Anterior cingulate cortex (tissue), 58 donors: ENCODE measurements at regions not wholly inside any gene's neighbourhood (a gene's known extent, or its start where the extent isn't known, plus 50 kb on each side); places are given as distances from the start of the nearest gene placed in this dataset.

Experiments used
- DNase-seq, 58 donors: peaks; one replicate each; lab custom pipeline; 2025; lab: John Stamatoyannopoulos, UW

- no peak for DNase-seq
These were observed 178.8 kb downstream of the SCP2D1 start for GRCh38 chr20:18992418-18992817.

- no peak for DNase-seq
These were observed 181.9 kb downstream of the SCP2D1 start for GRCh38 chr20:18995455-18995854.

DNA sequence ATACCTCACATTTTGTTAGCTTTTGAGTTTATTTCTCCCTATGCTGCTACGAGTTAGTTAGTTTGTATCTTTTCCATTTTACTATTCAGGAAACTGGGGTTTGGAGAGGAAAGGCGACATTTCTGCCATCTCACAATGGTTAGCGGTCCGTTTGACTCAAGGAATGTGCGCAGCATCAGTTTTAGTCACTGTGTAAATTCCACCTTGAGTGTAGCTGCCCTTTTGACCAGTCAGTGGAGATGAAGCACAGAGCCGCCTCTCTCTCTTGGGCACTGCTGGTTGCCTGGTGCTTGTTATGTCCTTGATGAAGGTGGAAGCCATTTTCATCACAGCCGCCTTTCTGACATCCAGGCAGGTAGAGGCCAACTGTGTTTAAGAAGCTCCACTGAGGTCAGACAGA is 185.5 kb downstream of the SCP2D1 start:
- no peak for DNase-seq

DNA sequence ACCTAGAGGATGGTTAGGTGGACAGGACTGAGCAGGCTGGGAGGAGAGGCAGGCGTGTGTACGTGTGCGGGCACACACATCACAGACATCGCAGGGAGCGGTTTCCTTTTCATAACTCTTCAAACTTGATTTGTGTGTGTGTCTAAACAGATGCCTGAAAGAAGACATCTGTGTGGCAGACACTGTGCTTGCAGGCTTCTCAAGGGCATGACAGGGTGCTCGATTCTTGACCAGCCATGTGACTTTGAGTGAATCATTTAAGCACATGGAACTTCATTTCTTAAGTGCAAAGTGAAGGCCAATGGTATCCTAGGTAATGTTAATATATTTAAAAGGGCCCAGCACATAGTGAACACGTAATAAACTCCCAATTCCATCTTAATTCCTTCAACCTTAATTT is 186.5 kb downstream of the SCP2D1 start:
- no peak for DNase-seq

GRCh38 chr20:19001177-19001576 is 187.6 kb downstream of the SCP2D1 start:
- DNase-seq = no peak

GRCh38 chr20:19003366-19004336 is 190.1 kb downstream of the SCP2D1 start:
- peak in 19 of 58 donors; percentile 2 to 66 (median 16) for DNase-seq

GRCh38 chr20:19004975-19005374 is 191.4 kb downstream of the SCP2D1 start:
- no peak for DNase-seq

DNA sequence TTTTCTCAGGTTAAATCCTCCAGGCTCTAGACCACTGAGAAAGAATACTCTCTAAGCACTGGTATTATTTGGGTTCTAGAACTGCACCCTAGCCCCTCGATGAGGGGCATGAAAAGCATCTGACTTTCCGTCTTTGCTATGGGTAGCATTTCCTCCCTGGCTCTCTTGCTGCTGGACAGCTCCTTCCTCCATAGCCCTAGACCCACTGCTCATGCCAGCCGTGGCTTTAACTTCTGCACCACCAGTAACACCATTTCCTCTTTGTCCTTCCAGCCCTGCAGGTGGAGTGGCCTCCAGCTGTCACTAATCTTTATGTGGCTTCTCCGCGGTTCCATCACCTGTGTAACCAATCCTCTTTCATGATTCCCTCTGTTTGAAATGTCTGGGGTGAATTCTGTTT is 194.9 kb downstream of the SCP2D1 start:
- no peak for DNase-seq

- DNase-seq = no peak
These were observed 195.6 kb downstream of the SCP2D1 start for GRCh38 chr20:19009081-19009688.

DNA sequence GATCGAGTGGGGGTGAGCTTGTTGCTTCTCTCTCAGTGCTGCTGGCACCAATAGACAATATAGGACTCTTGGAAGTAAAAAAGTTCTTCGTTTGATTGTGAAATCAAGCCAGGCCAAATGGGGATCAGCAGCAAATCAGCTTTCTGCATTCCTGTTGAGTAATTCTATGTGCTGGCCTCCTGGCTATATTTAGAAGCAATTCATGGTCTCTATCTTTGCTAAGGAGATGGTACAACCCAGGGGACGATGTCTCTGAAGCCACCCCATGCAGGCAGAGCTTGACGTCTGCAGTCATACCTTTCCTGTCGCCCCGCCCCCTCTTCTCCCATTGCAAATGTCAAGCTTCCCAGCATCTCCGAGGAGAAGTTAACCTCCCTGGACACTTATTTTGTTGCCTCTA is 199.1 kb downstream of the SCP2D1 start:
- DNase-seq = no peak

GRCh38 chr20:19013907-19014306 is 198.5 kb upstream of the SLC24A3 start:
- no peak for DNase-seq

DNA sequence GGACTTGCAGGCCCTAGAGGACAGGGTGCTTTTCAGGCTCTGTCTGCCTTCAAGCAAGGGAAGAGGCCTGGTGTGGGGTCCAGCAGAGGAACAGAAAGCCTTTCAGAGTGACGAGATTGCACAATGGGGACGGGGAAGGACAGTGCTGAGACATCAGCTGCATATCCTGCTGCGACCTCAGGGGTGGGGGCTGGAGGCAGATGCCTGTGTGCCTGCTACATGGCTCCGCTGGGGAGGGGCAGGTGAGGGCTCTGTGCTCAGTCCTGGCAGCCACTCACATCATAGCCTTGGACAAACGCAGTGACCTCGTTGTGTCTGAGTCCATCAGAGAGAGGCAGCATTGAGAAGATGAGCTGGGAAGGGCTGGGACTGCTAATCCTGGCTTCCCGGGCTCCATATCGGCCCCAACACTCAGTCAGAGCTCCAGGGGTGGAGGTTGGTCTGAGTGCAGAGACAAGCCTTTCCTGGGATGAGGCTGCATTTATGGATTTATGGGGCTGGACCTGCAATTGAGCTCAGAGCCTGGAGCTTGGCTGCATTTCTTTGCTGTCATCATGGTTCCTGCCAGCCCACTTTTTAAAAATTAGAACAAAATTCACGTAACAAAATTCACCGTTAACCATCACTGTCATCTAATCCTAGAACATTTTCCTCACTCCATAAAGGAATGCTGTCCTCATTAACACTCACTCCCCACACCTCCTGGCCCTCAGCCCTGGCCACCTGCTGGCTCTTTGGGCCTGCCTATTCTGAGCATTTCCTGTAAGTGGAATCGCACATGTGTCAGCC is 196.9 kb upstream of the SLC24A3 start:
- no peak for DNase-seq

GRCh38 chr20:19016140-19016497 is 196.3 kb upstream of the SLC24A3 start:
- no peak for DNase-seq

DNA sequence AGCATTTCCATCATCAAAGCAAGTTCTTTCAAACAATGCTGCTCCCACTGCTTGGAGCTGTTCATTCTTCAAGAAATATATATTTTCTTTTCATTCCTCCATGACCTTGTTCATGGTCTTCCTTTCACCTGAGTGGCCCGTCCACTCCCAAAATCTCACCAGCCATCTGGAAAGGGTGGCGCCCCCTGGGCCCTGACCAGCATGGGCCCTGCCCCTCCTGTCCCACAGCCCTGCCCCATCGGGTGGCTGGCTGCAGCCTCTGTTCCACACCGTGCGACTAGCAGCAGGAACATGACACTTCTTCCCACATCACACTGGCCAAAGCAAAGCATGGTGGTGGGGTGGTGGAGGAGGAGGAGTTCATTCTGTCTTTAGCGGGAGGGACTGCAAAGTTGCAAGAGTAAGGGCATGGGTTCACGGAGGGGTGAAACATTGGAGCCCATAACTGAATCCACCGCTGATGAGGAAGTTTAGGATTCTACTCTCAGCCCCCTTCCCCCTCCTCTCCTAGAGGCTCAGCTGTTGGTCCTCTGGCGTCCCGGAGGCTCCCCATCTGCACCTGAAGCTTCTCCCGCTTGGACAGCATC is 195.2 kb upstream of the SLC24A3 start:
- no peak for DNase-seq

DNA sequence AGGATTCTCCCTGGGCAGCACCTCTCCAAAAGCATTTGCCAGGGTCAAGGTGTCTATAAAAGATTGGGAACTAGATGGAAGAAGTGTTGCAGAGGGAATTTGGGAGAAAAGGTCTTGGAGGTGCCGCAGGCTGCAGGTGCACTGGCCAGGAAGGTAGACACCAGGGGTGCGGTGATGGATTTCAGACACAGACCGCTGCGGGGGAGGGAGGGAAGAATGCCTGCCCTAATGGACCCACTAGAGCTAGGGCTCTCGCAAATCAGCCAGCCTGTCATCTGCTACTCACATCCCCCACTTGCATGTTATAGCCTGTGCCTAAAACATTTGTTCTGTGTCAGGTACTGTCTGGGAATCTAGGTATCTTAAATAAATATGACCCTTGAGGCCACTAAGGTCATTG is 193.6 kb upstream of the SLC24A3 start:
- DNase-seq = no peak

GRCh38 chr20:19019734-19020364 is 192.6 kb upstream of the SLC24A3 start:
- DNase-seq = no peak

DNA sequence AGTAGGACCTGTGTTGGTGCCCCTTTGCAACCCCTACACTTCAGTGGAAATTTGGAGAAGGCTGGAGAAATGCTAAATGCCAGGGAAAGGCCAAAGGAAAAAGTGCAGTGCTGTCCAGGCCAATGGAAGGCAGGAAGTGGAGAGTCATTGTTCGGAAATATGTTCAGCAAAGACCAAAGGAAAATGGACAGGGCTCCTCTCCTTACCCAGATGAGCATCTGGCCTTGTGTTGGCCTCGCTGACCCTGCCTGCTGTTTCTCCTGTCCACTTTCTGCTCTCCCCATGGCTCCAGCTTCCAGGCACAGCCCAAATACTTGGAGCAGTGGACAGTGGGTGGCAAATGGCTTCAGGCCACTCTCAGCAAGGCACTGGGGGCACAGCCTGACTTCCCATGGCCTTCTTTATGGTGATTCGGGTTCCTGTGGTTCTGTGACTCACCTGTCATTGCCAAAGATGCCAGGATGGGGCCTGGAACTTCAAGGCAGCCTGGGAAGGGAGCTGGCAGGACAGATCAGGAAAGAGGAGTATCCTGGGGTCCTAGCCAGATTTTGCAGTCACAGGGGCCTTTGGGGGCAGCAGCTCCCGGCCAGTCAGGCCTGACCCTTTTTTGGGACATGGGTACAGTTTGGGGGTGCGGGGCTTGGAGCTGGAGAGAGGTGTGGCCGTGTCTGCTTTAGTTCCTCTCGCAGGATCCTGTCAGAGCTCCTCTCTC is 190.9 kb upstream of the SLC24A3 start:
- DNase-seq = no peak

DNA sequence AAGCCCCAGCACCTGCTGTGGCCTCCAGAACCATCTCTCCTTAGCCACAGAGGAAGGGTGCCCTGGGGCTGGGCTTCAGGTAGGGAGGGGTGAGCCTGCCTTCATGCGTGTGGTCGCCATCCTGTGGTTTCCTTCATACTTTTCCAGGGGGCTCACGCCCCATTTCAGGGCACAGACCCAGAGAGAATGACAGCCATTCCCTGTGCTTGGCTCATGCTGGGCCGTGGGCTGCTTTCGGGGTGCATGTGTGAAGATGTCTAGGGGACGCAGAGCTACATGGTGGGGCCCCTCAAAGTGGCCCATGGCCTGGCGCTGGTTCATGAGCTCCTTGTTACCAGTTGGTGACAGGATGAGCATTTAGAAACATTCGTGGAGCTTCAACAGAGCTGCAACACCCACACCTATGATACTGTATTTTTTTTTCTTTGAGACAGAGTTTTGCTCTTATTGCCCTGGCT is 190.3 kb upstream of the SLC24A3 start:
- DNase-seq = no peak

GRCh38 chr20:19022791-19023448 is 189.5 kb upstream of the SLC24A3 start:
- no peak for DNase-seq
